CD4-positive, alpha-beta T cell treated with Interleukin-6 at 100 ng/mL for 8 hours (primary cell): ENCODE measurements at regions not wholly inside any gene's neighbourhood (a gene's known extent, or its start where the extent isn't known, plus 50 kb on each side); places are given as distances from the start of the nearest gene placed in this dataset.
"Not testable (repeated sequence)": the region's sequence is repeated elsewhere in the genome, so short reads cannot be mapped to it uniquely, and the experiment has no call there.

Experiments used
- DNase-seq: peaks from one replicate; pipeline ENCODE4 v3.0.0-alpha.2; 2020; ENCODE audit warnings: mixed read lengths, low spot score

DNA sequence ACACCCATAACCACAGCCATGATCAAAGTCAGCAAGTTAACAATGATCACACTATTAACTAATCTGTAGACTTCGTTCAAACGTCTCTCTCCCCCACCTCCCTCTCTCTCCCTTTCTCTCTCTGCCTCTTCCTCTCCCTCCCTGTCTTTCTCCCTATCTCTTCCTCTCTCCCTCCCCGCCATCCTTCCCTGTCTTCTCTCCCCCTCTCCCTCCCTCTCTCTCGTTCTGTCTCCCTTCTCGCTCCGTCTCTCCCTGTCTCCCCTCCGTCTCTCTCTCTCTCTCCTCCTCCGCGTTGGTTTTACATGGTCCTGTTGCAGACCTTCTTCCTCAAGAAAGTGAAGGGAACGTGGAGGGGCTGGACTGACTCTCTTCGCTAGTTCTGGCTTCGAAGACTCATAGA lies 308.9 kb upstream of the FOXQ1 start:
- no peak for DNase-seq

DNA sequence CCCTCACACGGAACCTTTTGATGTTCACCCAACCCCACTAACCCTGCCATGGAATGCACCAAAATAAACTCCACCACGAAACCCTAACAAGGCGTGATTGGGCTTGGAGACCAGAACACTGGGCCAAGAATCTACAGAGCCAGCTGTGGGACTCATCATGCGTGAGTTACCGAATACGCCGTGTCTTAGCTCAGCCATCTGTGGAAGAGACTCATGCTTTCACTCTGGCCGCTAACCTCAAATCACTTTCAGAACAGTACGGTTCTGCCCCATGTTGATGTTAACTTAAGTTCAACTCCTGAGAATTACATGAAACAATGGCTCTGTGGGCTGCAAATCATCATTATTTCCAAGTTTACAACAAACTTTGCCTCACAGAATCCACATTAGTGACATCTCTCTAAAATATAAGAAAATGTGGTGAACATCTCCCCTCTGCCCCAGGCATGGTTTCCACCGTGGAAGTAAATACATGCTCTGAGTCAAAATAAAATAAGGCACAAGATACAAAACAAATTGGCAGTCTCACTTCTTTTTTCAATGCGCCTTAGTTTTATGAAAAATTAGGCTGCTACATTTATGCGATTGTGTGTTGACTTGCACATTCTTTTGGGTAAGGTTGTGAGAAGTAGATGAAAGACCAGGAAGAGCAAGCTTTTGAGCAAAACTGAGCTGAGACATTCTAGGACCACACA lies 308.9 kb upstream of the EXOC2 start:
- no peak for DNase-seq

DNA sequence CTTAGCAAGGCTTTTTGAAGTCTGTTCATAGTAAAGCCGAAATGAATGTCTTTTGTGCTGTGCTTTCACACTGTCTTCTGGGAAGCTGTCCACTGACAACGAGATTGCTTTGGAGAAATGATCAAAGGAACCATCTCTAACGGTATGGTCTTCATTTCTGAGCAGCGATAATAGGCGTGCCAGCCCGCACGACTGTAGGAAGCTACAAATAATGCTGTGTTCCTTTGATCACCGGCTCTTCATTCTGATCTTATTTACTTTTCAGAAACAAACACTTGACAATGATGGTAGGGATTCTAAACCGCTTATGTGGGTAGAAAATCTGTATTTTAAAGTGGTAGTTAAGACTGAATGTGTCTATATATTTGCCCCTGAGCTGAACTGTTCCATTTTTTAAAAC lies 306.6 kb upstream of the EXOC2 start:
- DNase-seq: no peak

DNA sequence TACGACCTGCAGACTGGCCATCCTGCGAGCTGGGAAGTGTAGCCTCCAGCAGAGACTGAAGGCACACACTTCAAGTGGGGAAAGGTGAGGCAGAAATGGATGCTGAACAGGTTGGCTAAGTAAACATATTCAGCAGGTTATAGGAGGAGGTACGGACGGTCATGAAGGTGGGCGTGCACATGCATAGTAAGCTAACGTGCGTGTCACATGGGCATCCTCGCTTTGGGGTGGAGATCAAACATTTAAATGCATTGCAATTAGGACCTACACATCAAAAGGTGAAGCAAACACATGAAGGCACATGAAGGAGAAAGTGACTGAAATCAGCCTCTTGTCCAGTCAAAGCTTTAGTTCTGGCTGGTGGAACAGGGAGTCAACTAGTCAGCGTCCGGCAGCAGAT lies 305.6 kb upstream of the EXOC2 start:
- DNase-seq: no peak

GRCh38 chr6:996271-996852 lies 303.4 kb upstream of the EXOC2 start:
- no peak for DNase-seq

- no peak for DNase-seq
Measured at GRCh38 chr6:991192-991591, 298.3 kb upstream of the EXOC2 start.

- no peak for DNase-seq
Measured at GRCh38 chr6:984031-984430, 291.1 kb upstream of the EXOC2 start.

GRCh38 chr6:978937-979685 lies 286.2 kb upstream of the EXOC2 start:
- no peak for DNase-seq

DNA sequence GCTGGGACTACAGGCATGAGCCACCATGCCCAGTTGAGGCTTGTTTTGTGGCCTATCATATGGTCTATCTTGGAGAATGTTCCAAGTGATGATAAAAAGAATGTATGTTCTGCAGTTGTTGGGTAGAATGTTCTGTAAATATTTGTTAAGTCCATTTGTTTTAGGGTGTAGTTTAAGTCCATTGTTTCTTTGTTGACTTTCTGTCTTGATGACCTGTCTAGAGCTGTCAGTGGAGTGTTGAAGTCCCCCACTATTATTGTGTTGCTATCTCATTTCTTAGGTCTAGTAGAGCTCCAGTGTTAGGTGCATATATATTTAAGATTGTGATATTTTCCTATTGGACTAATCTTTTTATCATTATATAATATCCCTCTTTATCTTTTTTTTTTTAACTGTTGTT lies 284.3 kb upstream of the EXOC2 start:
- not testable (repeated sequence) for DNase-seq

- no peak for DNase-seq
Measured at GRCh38 chr6:971981-972640, 279.2 kb upstream of the EXOC2 start.

DNA sequence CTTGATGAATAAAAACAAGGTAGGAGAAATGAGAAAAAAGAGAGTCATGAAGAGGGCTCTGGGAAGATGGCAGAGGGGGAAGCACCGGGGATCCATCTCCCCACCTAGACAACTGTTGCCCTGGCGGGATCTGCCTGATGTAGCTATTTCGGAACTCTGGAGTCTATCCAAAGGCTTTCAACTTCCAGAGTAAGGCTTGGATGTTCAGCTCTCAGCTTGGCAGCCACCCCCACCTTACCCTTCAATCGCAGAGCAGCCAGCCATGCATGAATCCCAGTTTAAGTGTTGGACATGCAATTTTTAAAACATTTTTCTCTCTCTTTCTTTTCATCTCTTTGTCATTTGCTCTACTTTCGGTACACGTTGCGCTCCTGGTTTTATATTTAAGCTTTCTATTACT lies 275.9 kb upstream of the EXOC2 start:
- no peak for DNase-seq

- DNase-seq: no peak
Measured at GRCh38 chr6:967701-968100, 274.8 kb upstream of the EXOC2 start.

DNA sequence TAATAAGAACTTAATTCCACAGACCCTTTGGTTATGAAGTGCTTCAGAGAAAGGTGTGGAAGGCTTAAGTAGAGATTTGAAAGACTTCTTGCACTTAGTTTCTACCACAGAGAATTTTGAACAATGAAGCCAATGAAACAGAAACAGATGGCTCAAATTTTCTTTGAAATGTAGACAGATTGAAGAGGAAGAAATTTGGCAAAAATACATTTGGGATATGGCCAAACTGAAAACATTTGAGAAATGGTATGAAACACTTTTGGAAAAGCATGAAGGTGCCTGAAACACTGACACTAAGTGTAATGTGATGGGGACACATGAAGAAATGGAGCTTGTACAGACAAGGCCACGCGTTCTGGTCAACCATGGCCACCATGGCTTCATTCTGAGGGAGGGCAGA lies 272.4 kb upstream of the EXOC2 start:
- no peak for DNase-seq

GRCh38 chr6:963456-963855 lies 270.5 kb upstream of the EXOC2 start:
- no peak for DNase-seq

GRCh38 chr6:961407-961960 lies 268.5 kb upstream of the EXOC2 start:
- DNase-seq: no peak

DNA sequence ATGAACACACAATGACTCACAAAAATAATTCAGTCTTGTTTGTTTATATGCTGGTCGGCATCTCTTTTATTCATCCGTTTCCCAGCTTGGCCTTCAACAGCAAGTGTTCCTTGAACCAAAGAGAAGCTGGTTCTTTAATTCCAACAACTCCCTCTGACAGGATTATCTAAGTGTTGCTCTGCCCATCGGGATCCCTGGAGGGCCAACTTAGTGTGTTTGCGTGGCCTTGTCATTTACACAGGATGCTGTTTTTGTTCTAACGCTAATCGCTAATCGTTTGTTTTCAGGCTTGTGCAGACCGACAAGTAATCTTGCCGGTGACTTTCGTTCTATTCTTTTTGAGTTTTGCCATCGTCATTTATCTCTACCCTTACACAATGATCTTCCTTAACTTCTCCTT lies 267.4 kb upstream of the EXOC2 start:
- DNase-seq: no peak

- no peak for DNase-seq
Measured at GRCh38 chr6:958488-958887, 265.5 kb upstream of the EXOC2 start.

- no peak for DNase-seq
Measured at GRCh38 chr6:951399-952181, 258.7 kb upstream of the EXOC2 start.

- no peak for DNase-seq
Measured at GRCh38 chr6:947235-947934, 254.4 kb upstream of the EXOC2 start.

- no peak for DNase-seq
Measured at GRCh38 chr6:946546-946945, 253.6 kb upstream of the EXOC2 start.
